ENCODE measurements at regions not wholly inside any gene's neighbourhood (a gene's known extent, or its start where the extent isn't known, plus 50 kb on each side); places are given as distances from the start of the nearest gene placed in this dataset.
A peak's percentile ranks its signal among the peaks of the same experiment; 100 is the strongest.

GRCh38 chr10:127812041-127812440, 75.1 kb downstream of the FOXI2 start:
- no peak overlapping the region for H2AFZ ChIP-seq (replicated peaks)

GRCh38 chr10:127813290-127813689, 76.3 kb downstream of the FOXI2 start:
- TF ChIP-seq EZH2 (IDR thresholded peaks at IDR 0.05) (no peak), CTCF (IDR thresholded peaks at IDR 0.05) (peak; percentile 62), EZH2phosphoT487 (IDR thresholded peaks at IDR 0.05) (no peak)
- H4K20me1 ChIP-seq (ENCODE audit: low read depth), result no peaks in the 10 kb centered on the region
- Mint-ChIP-seq H3K27me3 (ENCODE audit: insufficient read depth, low read depth) (no peaks in the 10 kb centered on the region), H3K4me3 (no peak overlapping the region), H3K27ac (no peak overlapping the region), H3K9me3 (peaks cover 3% of the 10 kb centered on the region), H3K36me3 (no peaks in the 10 kb centered on the region), H3K4me1 (no peaks in the 10 kb centered on the region)
- H3K4me2 ChIP-seq, result no peak overlapping the region
- no peaks in the 10 kb centered on the region for H3K36me3 ChIP-seq
- no peak overlapping the region for H3K4me3 ChIP-seq
- no peaks in the 10 kb centered on the region for H3K9me3 ChIP-seq (ENCODE audit: low read depth)
- H3K27ac ChIP-seq, result no peak overlapping the region
- peaks cover 36% of the 10 kb centered on the region for H3K27me3 ChIP-seq
- H3K9ac ChIP-seq, result no peak overlapping the region
- no peak overlapping the region for H2AFZ ChIP-seq (replicated peaks)
- peaks cover 3% of the 10 kb centered on the region for H3K4me1 ChIP-seq
- DNase-seq (ENCODE audit: low spot score), result peak; percentile 28
- peaks cover 4% of the 10 kb centered on the region for H3F3A ChIP-seq (ENCODE audit: low read depth)
- no peaks in the 10 kb centered on the region for H3K79me2 ChIP-seq (ENCODE audit: low read depth)

More at GRCh38 chr10:127812041-127812440, 75.1 kb downstream of the FOXI2 start:
- Mint-ChIP-seq H3K4me3 (no peak overlapping the region), H3K9me3 (peaks cover 3% of the 10 kb centered on the region), H3K4me1 (peaks cover 4% of the 10 kb centered on the region), H3K27ac (no peak overlapping the region), H3K36me3 (no peaks in the 10 kb centered on the region), H3K27me3 (ENCODE audit: insufficient read depth, low read depth) (no peaks in the 10 kb centered on the region)
- no peaks in the 10 kb centered on the region for H3K79me2 ChIP-seq (ENCODE audit: low read depth)
- H3K9me3 ChIP-seq (ENCODE audit: low read depth), result no peaks in the 10 kb centered on the region
- H3K27ac ChIP-seq, result no peak overlapping the region
- peaks cover 26% of the 10 kb centered on the region for H3K27me3 ChIP-seq
- H3F3A ChIP-seq (ENCODE audit: low read depth), result peaks cover 16% of the 10 kb centered on the region
- H3K4me3 ChIP-seq, result no peak overlapping the region
- DNase-seq (ENCODE audit: low spot score), result no peak
- no peak overlapping the region for H3K4me2 ChIP-seq
- no peak for TF ChIP-seq CTCF (IDR thresholded peaks at IDR 0.05)
- no peak for TF ChIP-seq EZH2 (IDR thresholded peaks at IDR 0.05)
- no peak for TF ChIP-seq EZH2phosphoT487 (IDR thresholded peaks at IDR 0.05)
- H4K20me1 ChIP-seq (ENCODE audit: low read depth), result no peaks in the 10 kb centered on the region
- H3K4me1 ChIP-seq, result peaks cover 13% of the 10 kb centered on the region
- H3K9ac ChIP-seq, result no peak overlapping the region
- H3K36me3 ChIP-seq, result no peaks in the 10 kb centered on the region

- peaks cover 54% of the 10 kb centered on the region for H3K27me3 ChIP-seq
These were observed 77.6 kb downstream of the CLRN3 start for GRCh38 chr10:127815147-127815546.

More at GRCh38 chr10:127815147-127815546, 77.6 kb downstream of the CLRN3 start:
- no peaks in the 10 kb centered on the region for H3K36me3 ChIP-seq
- DNase-seq (ENCODE audit: low spot score), result no peak
- H3K27ac ChIP-seq, result no peak overlapping the region
- Mint-ChIP-seq H3K36me3 (no peaks in the 10 kb centered on the region), H3K9me3 (peaks cover 3% of the 10 kb centered on the region), H3K4me3 (no peak overlapping the region), H3K4me1 (no peaks in the 10 kb centered on the region), H3K27ac (no peak overlapping the region), H3K27me3 (ENCODE audit: insufficient read depth, low read depth) (no peaks in the 10 kb centered on the region)
- no peak overlapping the region for H3K4me3 ChIP-seq
- H4K20me1 ChIP-seq (ENCODE audit: low read depth), result no peaks in the 10 kb centered on the region
- no peak overlapping the region for H3K4me2 ChIP-seq
- no peaks in the 10 kb centered on the region for H3K79me2 ChIP-seq (ENCODE audit: low read depth)
- no peak overlapping the region for H3K9ac ChIP-seq
- H3F3A ChIP-seq (ENCODE audit: low read depth), result no peaks in the 10 kb centered on the region
- no peak overlapping the region for H2AFZ ChIP-seq (replicated peaks)
- no peaks in the 10 kb centered on the region for H3K9me3 ChIP-seq (ENCODE audit: low read depth)
- TF ChIP-seq EZH2 (IDR thresholded peaks at IDR 0.05) (no peak), CTCF (IDR thresholded peaks at IDR 0.05) (peak; percentile 46), EZH2phosphoT487 (IDR thresholded peaks at IDR 0.05) (no peak)
- H3K4me1 ChIP-seq, result no peaks in the 10 kb centered on the region
